GM18868 (cell line): ENCODE measurements at regions not wholly inside any gene's neighbourhood (a gene's known extent, or its start where the extent isn't known, plus 50 kb on each side); places are given as distances from the start of the nearest gene placed in this dataset.
"Not testable (repeated sequence)": the region's sequence is repeated elsewhere in the genome, so short reads cannot be mapped to it uniquely, and the experiment has no call there.

Source experiments
- ATAC-seq: cut with Tn5 transposase; IDR thresholded peaks from one replicate; pipeline ENCODE4 v1.9.1; 2021; ENCODE audit warnings: mild to moderate bottlenecking, moderate library complexity; ENCODE audit not compliant: unreplicated experiment

DNA sequence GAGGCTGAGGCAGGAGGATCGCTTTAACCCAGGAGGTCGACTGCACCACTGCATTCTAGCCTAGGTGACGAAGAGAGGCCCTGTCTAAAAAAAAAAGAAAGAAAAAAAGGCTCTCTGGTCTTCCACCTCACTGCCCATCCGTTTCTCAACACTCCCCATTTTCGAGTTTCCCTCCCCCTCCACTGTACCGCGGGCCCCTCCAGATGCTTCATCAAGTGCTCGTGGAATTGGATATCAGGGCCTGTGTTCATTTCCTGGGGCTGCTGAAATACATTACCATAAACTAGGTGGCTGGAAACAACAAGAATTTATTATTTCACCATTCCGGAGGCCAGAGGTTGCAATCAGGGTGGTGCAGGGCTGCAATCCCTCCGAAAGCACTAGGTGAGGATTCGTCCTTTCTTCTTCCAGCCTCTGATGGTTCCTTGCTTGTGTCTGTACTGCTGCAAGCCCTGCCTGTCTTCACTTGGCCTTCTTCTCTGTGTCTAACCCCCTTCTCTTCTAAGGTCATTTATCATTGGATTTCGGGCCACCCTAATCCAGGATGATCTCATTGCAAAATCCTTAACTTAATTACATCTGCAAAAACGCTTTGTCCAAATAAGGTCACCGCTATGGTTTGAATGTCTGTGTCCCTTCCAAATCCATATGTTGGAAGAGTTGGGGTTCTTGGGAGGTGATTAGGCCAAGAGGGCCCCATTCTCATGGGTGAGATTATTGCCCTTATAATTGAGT is 135.1 kb downstream of the CRLF3 start:
- ATAC-seq: not testable (repeated sequence)

DNA sequence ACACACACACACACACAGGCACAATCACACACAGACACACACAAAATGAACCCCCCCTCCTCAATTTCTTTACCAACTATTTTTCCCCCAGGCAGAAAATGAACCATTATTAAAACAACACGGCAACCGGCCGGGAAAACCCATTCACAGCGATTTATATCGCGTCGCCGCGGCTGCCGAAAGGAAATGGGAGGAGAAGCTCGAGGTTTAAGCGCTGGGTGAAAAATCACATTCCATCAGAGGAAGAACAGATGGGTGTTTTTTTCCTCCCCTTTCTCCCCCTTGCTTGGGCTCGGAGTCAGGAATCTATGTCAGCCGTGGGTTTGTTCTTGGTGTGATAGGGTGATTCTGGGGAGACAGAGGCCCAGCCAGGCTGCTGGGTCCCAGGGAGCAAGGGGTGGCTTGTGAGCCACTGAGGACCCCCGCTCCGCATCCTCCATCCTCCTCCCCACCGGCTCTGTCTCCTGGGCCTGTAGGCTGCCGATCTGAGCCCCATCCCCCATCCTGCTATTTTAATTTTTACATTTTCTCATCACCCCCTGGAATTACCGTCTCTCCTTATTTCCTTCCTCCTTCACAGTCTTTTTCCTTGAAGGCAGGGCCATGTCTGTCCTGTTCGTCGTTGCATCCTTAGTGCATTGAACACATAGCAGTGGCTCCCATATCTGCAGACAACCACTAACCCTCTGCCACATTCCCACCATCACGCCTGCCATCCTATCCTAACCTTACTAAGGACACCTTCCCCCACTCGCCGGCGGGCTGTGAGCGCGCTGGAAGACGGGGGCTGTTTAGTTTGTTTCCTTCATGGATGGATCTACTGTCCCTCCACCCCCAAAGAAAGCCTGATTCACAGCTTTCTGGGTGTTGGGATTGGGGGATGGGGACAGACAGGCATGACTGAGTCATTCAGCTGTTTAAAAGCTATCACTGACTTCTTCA is 137.7 kb downstream of the CRLF3 start:
- not testable (repeated sequence) for ATAC-seq

DNA sequence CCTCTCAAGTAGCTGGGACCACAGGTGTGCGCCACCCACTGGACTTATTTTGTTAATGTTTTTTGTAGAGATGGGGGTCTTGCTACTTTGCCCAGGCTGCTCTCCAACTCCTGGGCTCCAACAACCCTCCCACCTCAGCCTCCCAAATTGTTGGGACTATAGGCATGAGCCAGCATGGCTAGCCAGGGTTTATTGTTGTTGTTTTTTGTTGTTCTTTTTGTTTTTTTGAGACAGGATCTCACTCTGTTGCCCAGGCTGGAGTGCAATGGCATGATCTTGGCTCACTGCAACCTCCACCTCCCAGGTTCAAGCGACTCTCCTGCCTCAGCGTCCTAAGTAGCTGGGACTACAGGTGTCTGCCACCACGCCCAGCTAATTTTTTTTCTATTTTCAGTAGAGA is 142.2 kb downstream of the CRLF3 start:
- ATAC-seq: not testable (repeated sequence)

DNA sequence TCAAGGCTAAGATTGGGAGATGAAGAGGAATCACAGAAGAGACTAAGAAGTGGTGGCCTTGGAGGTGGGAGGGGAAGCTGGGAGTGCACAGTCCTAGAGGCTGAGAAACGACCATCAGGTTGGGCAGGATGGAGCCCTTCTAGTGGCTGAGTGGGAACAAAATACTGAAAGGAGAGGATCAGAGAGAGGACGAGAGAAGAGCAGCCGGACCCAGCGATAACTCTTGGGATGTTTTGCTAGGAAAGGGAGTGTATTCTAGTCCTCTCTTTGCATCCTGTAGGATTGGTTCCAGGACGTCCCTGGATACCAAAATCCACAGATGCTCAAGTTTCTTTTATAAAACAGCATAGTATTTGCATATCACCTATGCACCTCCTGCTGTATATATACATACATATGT is 143.8 kb downstream of the CRLF3 start:
- not testable (repeated sequence) for ATAC-seq

DNA sequence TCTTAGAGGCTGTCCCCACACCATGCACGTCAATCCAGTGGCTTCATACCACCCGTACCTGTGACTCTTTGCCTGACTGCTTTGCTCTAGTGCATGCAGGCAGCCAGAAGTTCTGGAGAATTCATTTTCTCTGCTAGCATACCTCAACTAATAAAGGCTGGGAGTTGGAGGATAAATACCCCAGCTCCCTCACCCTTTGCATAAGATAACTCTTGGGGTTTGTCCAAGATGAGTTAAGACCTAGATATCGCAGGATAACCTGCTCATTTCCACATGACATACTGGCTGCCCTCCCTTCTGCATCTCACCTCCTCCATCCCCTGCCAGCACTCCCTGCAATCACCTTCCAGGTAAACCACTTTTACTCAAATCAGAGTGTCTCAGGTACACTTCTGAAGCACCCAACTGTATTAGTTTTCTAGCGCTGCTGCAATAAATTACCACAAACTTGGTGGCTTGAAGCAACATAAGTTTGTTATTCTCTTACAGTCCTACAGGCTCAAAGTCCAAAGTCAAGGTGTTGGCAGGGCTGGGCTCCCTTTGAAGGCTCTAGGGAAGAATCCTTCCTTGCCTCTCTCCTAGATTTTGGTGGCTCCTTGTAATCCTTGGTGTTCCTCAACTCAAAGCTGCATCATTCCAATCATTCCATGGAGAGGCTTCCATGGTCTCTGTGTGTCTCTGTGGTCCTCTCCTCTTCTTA is 146.8 kb downstream of the CRLF3 start:
- no peak for ATAC-seq

DNA sequence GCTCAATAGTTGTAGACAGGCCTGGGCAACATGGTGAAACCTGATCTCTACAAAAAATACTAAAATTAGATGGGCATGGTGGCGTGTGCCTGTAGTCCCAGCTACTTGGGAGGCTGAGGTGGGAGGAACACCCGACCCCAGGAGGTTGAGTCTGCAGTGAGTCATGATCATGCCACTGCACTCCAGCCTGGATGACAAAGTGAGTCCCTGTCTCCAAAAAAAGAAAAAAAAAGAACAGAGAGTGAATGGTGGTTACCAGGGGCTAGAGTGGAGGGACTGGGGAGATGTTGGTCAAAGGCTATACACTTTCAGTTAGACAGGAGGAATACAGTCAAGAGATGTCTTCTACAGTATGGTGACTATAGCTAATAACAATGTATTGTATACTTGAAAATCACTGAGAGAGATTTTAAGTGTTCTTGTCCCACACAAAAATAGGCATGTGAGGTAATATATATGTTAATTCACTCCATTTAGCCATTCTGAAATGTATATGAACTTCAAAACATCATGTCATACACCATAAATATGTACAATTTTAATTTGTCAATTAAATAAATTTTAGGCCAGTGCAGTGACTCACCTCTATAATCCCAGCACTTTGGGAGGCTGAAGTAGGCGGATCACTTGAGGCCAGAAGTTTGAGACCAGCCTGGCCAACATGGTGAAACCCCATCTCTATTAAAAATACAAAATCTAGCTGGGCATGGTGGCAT is 148.6 kb downstream of the CRLF3 start:
- not testable (repeated sequence) for ATAC-seq

DNA sequence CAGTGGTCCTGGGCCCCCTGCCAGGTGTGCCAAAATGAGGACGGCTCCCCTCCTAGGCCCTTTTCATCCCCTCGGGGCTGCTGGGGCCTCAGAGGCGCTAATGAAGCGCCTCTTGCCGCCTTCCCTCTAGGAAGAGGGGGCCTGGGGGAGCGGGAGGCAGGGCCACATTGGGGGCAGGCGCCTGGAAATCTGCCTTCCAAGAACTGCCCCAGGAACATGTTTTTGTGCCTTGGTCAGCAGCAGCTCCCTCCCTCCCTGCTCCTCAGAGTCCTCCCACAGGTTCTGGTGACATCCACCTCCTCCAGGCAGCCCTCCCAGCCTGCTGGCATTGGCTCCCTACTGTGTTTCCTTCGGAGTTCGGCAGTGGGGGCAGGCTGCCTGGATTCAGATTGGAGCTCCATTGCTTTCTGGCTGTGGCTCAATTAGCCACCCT is 155.3 kb downstream of the CRLF3 start:
- ATAC-seq: not testable (repeated sequence)

DNA sequence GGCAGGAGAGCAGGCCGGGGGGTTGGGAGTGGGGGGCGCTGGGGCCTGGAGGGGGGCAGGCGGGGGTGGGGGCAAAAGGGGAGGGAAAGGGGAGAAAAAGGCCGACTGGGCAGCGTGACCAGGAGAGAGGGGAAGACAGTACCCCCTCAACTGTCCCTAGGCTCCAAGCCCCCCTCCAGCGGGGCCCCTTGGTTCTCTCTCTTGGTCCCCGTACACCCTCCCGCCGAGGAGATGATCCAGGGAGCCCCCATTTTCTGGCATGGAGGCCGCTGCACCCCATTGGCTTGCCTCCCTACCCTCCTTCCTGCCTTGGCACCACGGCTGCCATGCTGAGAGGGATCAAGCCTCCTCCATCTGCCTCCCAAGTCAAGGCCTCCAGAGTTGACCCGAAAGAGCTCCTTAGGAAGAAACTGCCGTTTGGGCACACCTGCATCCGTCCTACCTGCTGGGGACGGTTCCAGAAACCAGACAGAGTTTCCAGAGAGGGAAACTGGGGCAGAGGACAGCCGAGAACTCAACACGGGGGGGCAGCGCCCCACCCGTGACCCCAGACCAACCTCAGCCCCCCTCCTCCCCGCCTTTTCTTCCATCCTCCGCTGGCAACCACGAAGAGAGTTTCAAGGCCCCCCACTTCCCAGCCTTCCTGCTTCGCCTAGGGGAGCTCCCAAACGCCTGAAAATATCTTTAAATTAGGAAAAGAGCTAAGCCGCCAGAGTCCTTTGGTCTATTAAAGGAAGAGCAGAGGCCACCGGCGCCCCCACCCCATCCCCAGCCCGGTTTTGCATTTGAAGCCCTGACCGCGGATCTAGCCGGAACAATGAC is 155.9 kb downstream of the CRLF3 start:
- not testable (repeated sequence) for ATAC-seq

DNA sequence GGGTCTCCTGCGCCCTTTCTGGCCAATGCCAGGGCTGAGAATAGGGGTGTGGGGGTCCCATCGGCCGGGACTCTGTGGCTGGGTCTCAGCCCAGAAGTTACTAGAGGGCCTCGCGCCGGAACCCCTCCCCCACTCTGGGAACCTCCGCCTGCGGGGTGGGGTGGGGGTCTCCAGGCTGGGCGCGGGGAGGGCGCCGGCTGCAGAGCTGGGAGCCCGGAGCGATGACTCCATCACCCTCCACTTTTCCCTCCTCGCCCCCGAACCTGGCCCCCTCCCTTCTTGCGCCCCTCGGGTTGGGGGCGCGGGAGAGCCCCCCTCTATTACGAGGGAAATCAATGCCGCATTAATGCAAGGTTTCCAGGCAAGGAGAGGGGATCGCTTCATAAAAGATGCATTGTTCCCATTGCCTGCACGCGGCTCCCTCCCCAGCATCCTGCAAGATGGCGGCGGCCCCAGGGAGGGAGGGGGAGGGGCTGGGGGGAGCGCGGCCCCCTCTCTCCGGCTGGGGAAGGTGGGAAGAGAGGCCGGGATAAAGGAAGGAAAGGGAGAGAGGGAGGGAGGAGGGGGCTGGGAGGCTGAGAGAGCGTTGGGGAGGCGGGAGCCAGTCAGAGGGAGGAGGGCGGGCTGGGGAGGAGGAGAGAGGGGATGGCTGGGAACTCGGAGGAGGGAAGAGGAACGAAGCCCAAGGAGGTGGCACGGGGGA is 156.7 kb downstream of the CRLF3 start:
- not testable (repeated sequence) for ATAC-seq

DNA sequence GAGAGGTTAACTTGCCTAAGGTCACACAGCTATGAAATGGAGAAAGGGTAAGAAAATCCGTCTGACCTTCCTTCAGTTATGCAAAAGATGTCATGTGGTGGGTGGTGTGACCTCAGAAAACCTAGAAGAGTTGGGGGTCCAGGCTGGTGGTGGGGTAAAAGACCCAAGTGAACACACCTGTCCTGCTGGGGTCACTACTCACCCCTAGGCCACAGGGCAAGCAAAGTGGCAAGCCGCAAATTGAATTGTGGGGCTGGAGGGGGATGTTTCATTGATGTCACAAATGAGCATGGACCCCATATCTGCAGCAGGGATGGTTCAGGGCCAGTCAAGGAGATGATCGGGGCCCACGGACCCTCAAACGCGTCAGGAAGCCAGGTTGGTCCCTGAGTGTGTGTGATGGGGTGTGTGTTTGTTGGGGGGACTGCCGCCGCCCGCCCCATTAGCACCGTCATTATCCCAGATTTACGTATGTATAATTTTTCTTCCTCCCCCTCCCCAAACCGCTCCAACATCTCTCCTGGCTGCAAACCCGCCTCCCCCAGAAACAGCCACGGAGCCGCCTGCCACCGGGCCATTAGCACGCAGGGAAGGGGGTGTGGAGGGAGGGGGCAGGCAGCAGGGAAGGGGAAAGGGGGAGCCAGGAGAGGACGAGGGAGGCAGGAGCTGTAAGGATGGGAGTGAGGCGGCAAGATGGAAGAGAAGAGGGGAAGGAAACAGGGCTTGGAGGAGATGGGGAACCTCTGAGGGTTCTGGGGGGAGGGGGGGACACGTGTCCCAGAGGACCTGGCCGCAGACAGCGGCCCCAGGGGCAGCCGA is 157.4 kb downstream of the CRLF3 start:
- ATAC-seq: not testable (repeated sequence)

DNA sequence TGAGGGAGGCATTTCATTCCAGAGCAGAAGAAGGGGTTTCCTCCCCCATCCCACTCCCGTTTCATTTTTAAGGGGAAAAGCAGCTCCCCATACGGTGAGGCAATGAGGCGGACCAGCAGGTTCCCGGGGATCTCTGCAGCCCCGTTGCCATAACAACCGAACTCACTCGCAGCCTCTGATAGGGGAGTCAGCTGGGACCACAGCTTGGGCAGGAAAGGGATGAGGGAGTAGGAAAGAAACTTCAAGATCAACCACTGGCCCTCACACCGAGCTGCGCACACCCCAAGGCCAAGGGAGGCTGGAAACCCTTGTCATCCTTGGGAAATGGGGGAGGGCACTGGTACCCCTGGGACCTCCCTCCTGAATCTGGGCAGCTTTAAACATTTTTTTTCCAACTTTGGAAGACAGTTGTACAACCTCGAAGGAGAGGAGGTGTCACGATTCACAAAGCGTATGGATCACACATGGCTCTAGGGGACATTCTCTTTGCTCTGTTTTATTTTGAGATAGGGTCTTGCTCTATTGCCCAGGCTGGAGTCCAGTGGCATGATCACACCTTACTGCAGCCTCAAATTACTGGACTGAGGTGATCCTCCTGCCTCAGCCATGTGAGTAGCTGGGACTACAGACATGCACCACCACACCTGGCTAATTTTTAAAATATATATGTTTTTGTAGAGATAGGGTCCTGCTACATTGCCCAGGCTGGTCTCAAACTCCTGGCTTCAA is 160.6 kb downstream of the CRLF3 start:
- not testable (repeated sequence) for ATAC-seq

DNA sequence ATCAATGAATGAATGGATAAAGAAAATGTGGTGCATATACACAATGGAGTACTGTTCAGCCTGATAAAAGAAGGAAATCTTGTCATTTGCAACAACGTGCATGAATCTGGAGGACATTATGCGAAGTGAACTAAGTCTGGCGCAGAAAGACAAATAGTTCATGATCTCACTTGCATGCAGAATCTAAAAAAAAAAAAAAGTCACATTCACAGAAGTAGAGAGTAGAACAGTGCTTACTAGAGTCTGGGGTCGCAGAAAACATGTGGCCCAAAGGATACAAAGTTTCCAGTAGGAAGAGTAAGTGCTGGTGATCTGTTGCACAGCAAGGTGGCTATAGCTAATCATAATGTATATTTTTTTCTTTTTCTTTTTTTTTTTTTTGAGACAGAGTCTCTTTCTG is 167.3 kb downstream of the CRLF3 start:
- ATAC-seq: not testable (repeated sequence)

DNA sequence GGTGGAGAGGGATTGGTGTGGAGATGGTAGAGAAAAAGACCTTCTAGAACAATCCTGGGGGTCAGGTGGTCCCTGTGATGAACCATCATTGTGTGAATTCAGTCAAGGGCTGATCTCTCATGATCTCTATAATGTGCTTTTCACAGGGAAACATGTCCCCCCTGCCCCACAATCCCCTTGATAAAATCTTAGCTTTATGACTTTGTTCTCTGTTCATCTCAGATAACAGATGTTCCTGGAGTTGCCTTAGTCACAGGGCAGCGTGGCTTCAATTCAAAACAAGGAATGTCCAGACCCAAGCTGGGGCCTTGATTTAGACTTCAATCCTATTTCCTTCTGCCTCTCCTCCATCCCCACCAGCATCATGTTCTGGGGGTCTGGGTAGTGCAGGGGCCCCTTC is 171.5 kb downstream of the CRLF3 start:
- ATAC-seq: not testable (repeated sequence)

DNA sequence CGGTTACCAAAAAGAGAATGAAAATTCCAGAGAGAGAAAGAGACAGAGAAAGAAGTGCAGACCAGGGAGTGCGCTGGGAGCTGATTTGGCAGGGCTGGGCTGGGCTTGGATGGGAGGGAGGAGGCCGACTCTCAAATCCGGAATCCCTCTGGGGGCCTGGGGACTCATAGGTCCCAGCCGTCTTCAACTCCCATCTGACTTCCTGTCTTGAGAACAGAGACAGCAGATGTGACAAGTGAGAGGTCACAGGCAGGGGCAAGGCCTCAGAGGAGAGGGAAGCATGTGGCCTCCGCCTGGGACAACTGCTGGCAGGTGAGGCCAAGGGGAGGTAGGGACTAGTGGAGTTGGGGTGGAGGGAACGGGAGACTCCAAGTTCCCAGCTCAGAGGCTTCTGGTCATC is 172.9 kb downstream of the GOSR1 start:
- not testable (repeated sequence) for ATAC-seq

DNA sequence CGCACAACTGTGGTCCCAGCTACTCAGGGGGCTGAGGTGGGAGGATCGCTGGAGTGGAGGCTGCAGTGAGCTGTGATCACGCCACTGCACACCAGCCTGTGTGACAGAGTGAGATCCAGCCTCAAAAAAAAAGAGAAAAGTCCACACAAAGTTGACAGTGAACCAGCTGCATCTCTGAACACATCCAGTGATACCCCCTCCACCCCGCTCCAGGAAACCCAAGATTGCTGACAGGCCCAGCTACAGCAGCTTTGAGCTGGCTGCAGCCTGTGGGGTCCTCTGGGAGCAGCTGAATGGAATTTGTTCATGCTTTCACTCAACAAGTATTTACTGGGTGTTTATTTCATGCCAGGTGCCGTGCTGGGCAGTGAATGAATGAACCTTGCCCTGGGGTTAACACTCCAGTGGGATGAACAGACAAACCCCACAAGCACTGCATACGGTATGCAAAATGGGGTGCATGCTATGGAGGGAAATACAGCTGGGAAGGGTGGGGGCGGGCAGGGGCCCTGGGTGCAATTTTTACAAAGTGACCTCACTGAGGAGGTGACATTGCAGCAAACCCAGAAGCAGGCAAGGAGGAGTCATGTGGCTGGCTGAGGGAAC is 170.9 kb downstream of the GOSR1 start:
- not testable (repeated sequence) for ATAC-seq

DNA sequence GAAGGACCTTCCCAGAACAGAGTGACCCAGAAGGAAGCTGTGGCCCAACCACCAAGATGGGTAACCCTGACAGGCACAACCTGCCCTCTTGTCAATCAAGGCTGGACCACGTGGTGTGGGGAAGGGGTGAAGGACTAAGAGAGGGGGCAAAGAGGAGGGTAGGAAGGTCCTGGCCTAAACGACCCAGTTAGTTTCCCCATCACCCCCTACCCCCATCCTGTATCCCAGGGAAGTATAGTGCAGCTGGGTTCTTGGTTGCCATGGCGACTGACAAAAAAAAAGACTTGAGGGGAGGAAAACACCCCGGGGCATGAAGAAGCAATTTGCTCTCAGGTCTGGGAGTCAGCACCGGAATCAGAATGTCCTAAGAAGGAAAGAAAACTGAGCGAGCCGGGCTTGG is 168.7 kb downstream of the GOSR1 start:
- ATAC-seq: not testable (repeated sequence)

DNA sequence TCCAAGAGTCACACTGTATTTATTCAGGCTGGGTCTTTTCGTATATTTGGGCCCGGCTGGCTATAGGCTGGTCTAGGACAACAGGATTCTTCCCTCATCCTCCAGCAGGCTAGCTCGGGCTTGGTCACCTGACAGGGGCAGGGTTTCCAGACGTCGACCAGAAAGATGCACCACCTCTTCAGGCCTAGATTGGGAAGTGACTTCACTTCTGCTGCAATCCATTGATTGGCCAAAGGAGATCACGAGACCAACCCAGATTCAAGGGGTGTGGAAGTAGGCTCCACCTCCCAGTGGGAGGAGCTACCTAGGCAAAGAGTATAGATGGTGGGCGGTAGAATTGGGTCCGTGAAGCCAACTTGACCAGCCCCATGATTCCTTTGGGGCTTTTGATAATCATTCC is 167.5 kb downstream of the GOSR1 start:
- ATAC-seq: not testable (repeated sequence)
